Common myeloid progenitor, CD34-positive (primary cell): ENCODE measurements at regions not wholly inside any gene's neighbourhood (a gene's known extent, or its start where the extent isn't known, plus 50 kb on each side); places are given as distances from the start of the nearest gene placed in this dataset.

Experiments
- CTCF ChIA-PET: fragments of 350-600 bp; sonication (Branson Sonifier 250); formaldehyde crosslinking; loops from one replicate; lab custom pipeline; 2021; ENCODE audit warnings: antibody characterized with exemption; lab: Charles Lee
- POLR2A ChIA-PET: fragments of 350-600 bp; sonication (Branson Sonifier 250); formaldehyde crosslinking; loops from one replicate; lab custom pipeline; 2021; ENCODE audit warnings: antibody characterized with exemption; lab: Charles Lee
- DNase-seq, 3 donors: peaks; one replicate each; pipeline versions ENCODE4 v3.0.0 to v3.0.0-alpha.2; 2013
- H3K27ac ChIP-seq, 2 experiments: 1 replicate in 1 of 2; 2 replicates in 1 of 2; pipeline ENCODE4 v1.7.0; 2013; ENCODE audit warnings: inconsistent platforms in 2 of 2, low read length in 2 of 2, mild to moderate bottlenecking in 2 of 2, low read depth in 1 of 2, moderate library complexity in 1 of 2; ENCODE audit not compliant: severe bottlenecking in 2 of 2, insufficient read depth in 1 of 2, poor library complexity in 1 of 2
- H3K27me3 ChIP-seq, 5 experiments: replicated peaks in 2 of 5; 1 replicate in 3 of 5; 2 replicates in 2 of 5; pipeline versions ENCODE4 v1.6.1 to v1.7.0; 2013; ENCODE audit warnings: low read length in 4 of 5, mild to moderate bottlenecking in 2 of 5, moderate library complexity in 2 of 5, inconsistent platforms in 1 of 5; ENCODE audit not compliant: insufficient read depth in 5 of 5, control insufficient read depth in 4 of 5
- H3K36me3 ChIP-seq, 4 experiments: 1 replicate in 2 of 4; 2 replicates in 2 of 4; pipeline versions ENCODE4 v1.6.1 to v1.7.0; 2013; ENCODE audit warnings: low read length in 3 of 4, control low read depth in 1 of 4, mild to moderate bottlenecking in 1 of 4; ENCODE audit not compliant: control insufficient read depth in 4 of 4, insufficient read depth in 4 of 4
- H3K4me1 ChIP-seq, 4 experiments: 1 replicate in 3 of 4; 2 replicates in 1 of 4; pipeline versions ENCODE4 v1.6.1 to v1.7.1; 2013; ENCODE audit warnings: low read length in 3 of 4, mild to moderate bottlenecking in 3 of 4, control low read depth in 1 of 4, inconsistent platforms in 1 of 4, moderate library complexity in 1 of 4; ENCODE audit not compliant: control insufficient read depth in 4 of 4, insufficient read depth in 4 of 4; ENCODE audit errors: control extremely low read depth in 1 of 4
- H3K4me3 ChIP-seq, 7 experiments: 1 replicate in 4 of 7; 2 replicates in 3 of 7; pipeline versions ENCODE4 v1.5.1 to v1.7.0; 2013; ENCODE audit warnings: mild to moderate bottlenecking in 7 of 7, low read length in 6 of 7, moderate library complexity in 6 of 7, inconsistent platforms in 2 of 7, low read depth in 2 of 7, control low read depth in 1 of 7; ENCODE audit not compliant: insufficient read depth in 4 of 7, control insufficient read depth in 1 of 7; ENCODE audit errors: extremely low read depth in 1 of 7
- H3K9me3 ChIP-seq, 5 experiments: 1 replicate in 4 of 5; 2 replicates in 1 of 5; pipeline versions ENCODE4 v1.6.1 to v1.7.1; 2013; ENCODE audit warnings: low read length in 4 of 5, mild to moderate bottlenecking in 2 of 5, inconsistent platforms in 1 of 5, low read depth in 1 of 5, moderate library complexity in 1 of 5; ENCODE audit not compliant: control insufficient read depth in 4 of 5, insufficient read depth in 2 of 5; ENCODE audit errors: control extremely low read depth in 1 of 5
- WGBS: methylation state at CpG from one replicate; pipeline ENCODE4 v1.1.5; 2013; ENCODE audit not compliant: insufficient coverage; 5-methylcytosine and 5-hydroxymethylcytosine counted together

DNA sequence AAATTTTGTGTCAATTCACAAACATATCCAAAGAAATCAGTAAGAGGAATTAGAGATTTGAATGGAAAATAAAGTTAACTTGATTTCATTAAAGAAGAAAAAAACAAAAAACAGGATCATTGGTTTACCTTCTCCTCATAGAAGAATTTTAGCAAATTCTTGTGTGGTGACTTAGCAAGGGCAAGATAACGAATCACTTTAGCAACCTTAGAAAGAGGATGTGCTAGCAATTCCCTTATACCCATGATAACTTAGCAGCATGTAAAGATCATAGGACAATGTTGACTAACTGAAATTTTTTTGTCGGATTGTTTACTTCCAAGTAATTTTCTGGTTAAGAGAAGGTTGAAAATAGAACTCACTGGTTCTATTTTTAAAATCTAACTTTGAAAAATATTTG is 609.3 kb downstream of the GBE1 start:
- POLR2A ChIA-PET: no interaction called here
- H3K27ac ChIP-seq: no peak overlapping the region
- H3K27me3 ChIP-seq: no peaks in the 10 kb centered on the region
- no peak overlapping the region for H3K4me3 ChIP-seq
- WGBS: 100% methylated on average over 1 of the region's 2 CpGs
- no peaks in the 10 kb centered on the region for H3K36me3 ChIP-seq
- no peaks in the 10 kb centered on the region for H3K9me3 ChIP-seq
- CTCF ChIA-PET: no interaction called here
- H3K4me1 ChIP-seq: no peaks in the 10 kb centered on the region
- DNase-seq: no peak

DNA sequence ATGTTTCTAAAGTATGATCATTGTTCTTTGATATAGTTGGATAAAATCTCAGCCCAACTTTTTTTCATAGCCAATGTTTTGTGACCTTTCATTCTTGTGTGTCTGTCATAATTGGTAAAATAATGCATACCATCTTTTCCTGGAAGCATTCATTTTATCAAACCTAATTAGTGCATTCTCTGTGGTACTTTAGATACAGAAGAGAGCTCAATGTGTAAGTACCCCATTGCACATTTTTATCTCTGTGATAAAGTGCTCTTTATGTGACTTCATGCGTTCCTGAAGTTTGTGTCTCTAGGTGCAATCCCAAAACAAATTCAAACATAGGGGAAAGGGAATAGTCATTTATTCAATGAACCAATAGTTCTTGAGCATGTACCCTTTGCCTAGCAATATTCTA is 628.5 kb downstream of the GBE1 start:
- H3K4me1 ChIP-seq: no peaks in the 10 kb centered on the region
- no peak for DNase-seq
- no peaks in the 10 kb centered on the region for H3K36me3 ChIP-seq
- H3K27me3 ChIP-seq: no peaks in the 10 kb centered on the region
- H3K9me3 ChIP-seq: no peaks in the 10 kb centered on the region
- WGBS: no CpG with 5 or more reads among the region's 1 CpG
- no peak overlapping the region for H3K27ac ChIP-seq
- ChIA-PET CTCF (no interaction called here), POLR2A (no interaction called here)
- H3K4me3 ChIP-seq: no peak overlapping the region

DNA sequence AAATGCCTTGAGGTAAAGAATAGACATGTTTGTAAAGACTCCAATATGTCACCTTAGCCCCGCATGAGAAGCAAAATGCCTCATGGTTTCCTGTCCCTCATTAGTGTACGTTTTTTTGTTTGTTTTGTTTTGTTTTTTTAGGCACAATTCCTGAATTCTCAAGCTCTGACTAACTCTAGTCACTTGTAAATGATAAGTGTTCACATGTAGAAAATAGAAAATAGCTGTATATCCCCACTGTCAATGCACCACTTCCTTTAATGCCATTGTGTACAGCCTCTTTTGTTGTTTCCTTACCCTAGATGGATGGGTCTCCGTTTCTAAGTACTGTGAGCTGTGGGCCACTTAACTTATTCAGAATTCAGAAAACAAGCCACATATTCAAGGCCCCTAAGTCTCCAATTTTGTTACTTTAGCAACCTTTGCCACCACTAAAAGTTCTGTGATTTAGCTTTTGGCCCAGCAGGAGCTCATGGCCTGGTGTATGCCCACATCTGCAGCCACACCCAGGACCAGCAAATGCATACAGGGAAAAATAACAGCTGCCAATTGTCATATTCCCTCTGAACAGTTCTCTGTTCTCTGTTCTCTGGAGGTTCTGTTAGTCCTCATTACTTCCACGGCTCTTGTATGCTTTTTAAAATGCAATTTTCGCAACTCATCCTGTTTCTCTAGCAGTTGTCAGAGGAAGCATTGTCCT is 655.5 kb downstream of the GBE1 start:
- Histone ChIP-seq H3K27me3 (no peaks in the 10 kb centered on the region), H3K4me3 (no peak overlapping the region), H3K4me1 (no peaks in the 10 kb centered on the region), H3K36me3 (no peaks in the 10 kb centered on the region), H3K27ac (no peak overlapping the region), H3K9me3 (peaks cover 0 to 3% (median 0%) of the 10 kb centered on the region in 5 experiments)
- CTCF ChIA-PET: no interaction called here
- POLR2A ChIA-PET: interaction anchor here (1.0 kb wide), 1 partner anchor 1773 kb away, joined by 4 read pairs; no protein-coding TSS in a partner anchor
- 69% methylated on average over 2 of the region's 5 CpGs for WGBS
- DNase-seq: no peak

DNA sequence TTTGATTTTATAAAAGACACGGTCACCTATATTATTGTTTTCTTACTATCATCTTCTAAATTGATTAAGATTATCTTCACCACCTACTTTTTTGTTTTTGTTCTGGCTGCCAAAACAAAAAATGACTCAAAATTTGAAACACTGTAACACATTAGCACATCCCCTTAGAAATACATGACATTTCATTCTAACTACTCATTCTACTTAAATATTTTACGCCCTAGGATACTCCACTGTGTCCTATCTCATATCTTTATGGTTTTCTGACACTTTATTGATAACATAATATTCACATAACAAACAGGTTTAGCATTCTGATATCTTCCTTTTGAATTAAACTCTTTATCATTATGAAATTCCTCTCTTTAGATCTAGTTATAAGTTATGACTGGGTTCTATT is 656.2 kb downstream of the GBE1 start:
- H3K27me3 ChIP-seq: no peaks in the 10 kb centered on the region
- WGBS: no CpG with 5 or more reads among the region's 2 CpGs
- peaks cover 0 to 3% (median 0%) of the 10 kb centered on the region in 5 experiments for H3K9me3 ChIP-seq
- H3K36me3 ChIP-seq: no peaks in the 10 kb centered on the region
- H3K4me1 ChIP-seq: no peaks in the 10 kb centered on the region
- H3K4me3 ChIP-seq: no peak overlapping the region
- POLR2A ChIA-PET: no interaction called here
- no peak for DNase-seq
- CTCF ChIA-PET: no interaction called here
- H3K27ac ChIP-seq: no peak overlapping the region

DNA sequence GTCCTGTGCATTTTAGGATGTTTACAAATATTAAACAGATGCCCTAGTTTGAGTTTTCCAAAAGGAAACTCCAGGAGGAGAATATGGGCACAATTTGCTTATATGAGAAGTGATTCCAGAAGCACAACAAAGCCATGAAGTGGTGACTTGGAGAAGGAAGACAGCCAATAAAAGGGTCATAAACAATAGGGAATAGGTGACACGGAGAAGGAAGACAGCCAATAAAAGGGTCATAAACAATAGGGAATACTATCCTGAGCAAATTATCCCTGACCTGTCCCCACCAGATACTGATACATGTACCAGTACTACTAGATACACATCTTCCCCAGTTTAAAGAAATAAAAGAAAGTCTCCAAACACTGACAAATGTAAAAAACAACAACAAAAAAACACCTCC is 663.6 kb downstream of the GBE1 start:
- no peak for DNase-seq
- WGBS: 80% methylated on average over 1 of the region's 1 CpG
- Histone ChIP-seq H3K4me3 (no peak overlapping the region), H3K4me1 (no peaks in the 10 kb centered on the region), H3K36me3 (no peaks in the 10 kb centered on the region), H3K27me3 (no peaks in the 10 kb centered on the region), H3K9me3 (peaks cover 0 to 2% (median 0%) of the 10 kb centered on the region in 5 experiments), H3K27ac (no peak overlapping the region)
- ChIA-PET POLR2A (no interaction called here), CTCF (no interaction called here)

DNA sequence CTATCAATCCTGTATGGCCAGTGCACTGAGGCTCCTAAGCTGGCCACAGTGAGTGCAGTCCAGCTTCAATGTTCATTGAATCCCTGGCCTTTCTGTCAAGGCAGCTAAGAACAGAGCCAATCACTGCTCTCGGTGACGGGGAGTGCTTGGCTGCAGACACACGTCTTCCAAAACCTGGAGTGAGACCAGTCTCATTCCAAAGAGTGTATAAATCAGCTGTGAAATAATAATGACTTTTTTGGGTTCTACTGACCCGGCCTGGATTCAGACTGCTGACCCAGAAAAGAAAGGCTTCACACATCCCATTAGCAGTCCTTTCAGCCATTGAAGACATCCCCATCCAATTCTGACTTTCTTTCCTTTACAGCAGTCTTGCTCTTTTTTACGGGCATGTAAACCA is 665.5 kb downstream of the GBE1 start:
- no peak for DNase-seq
- Histone ChIP-seq H3K36me3 (no peaks in the 10 kb centered on the region), H3K9me3 (peaks cover 0 to 2% (median 0%) of the 10 kb centered on the region in 5 experiments), H3K27ac (no peak overlapping the region), H3K27me3 (no peaks in the 10 kb centered on the region), H3K4me3 (no peak overlapping the region), H3K4me1 (no peaks in the 10 kb centered on the region)
- WGBS: 83% methylated on average over 5 of the region's 5 CpGs
- ChIA-PET CTCF (no interaction called here), POLR2A (no interaction called here)

DNA sequence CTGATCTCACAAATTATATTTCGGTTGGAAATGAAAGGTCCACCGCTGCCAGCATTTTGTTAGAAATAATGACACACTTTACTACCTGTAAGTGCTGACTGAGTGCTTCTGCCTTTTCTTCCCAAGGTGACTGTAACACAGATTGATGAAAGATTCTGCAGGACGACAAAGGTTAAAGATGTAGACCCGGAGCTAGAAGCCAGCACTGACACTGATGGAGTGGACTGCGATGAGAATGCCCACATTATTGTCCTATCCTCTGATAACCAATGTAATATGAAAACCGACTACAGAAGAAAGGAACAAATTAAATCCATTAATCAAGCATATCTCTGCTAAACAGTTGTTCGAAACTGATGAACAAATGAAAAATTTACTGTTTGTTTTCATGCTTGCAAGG is 666.5 kb downstream of the GBE1 start:
- POLR2A ChIA-PET: no interaction called here
- Histone ChIP-seq H3K9me3 (peaks cover 0 to 2% (median 0%) of the 10 kb centered on the region in 5 experiments), H3K4me1 (no peaks in the 10 kb centered on the region), H3K27me3 (no peaks in the 10 kb centered on the region), H3K36me3 (no peaks in the 10 kb centered on the region), H3K27ac (no peak overlapping the region), H3K4me3 (no peak overlapping the region)
- no peak for DNase-seq
- 94% methylated on average over 4 of the region's 7 CpGs for WGBS
- CTCF ChIA-PET: no interaction called here
